ENCODE measurements at regions not wholly inside any gene's neighbourhood (a gene's known extent, or its start where the extent isn't known, plus 50 kb on each side); places are given as distances from the start of the nearest gene placed in this dataset.

GRCh38 chr1:168842306-168842705, 113.3 kb upstream of the DPT start:
- ATAC-seq = no peak
- Histone ChIP-seq H3K27ac (no peak overlapping the region), H3K9me3 (no peaks in the 10 kb centered on the region), H3K4me3 (no peak overlapping the region), H3K36me3 (ENCODE audit: insufficient read depth in 1 of 2, low read depth in 1 of 2) (no peaks in the 10 kb centered on the region), H3K27me3 (ENCODE audit: insufficient read depth in 3 of 3, low read length in 2 of 3) (no peaks in the 10 kb centered on the region), H3K4me1 (no peaks in the 10 kb centered on the region)
- intact Hi-C loops (cut with DNase I) = no loop called here
- 65 to 79% (median 70%) methylated on average over 1 of the region's 1 CpG for WGBS, 3 donors
- DNase-seq = no peak
- TF ChIP-seq CTCF (IDR thresholded peaks at IDR 0.05) = no peak

GRCh38 chr1:168842916-168843315, 113.9 kb upstream of the DPT start:
- intact Hi-C loops (cut with DNase I) = no loop called here

GRCh38 chr1:168843401-168843800, 114.4 kb upstream of the DPT start:
- no peak for TF ChIP-seq CTCF (IDR thresholded peaks at IDR 0.05)

More at GRCh38 chr1:168842916-168843315, 113.9 kb upstream of the DPT start:
- Histone ChIP-seq H3K27ac (no peak overlapping the region), H3K27me3 (ENCODE audit: insufficient read depth in 3 of 3, low read length in 2 of 3) (no peaks in the 10 kb centered on the region), H3K4me3 (no peak overlapping the region), H3K9me3 (no peaks in the 10 kb centered on the region), H3K4me1 (no peaks in the 10 kb centered on the region), H3K36me3 (ENCODE audit: insufficient read depth in 1 of 2, low read depth in 1 of 2) (no peaks in the 10 kb centered on the region)
- ATAC-seq (no peak), DNase-seq (no peak)
- 63 to 75% (median 65%) methylated on average over 2 of the region's 2 CpGs for WGBS, 3 donors
- TF ChIP-seq CTCF (IDR thresholded peaks at IDR 0.05) = no peak

GRCh38 chr1:168843950-168844349, 114.9 kb upstream of the DPT start:
- 88 to 95% (median 92%) methylated on average over 2 of the region's 2 CpGs for WGBS, 3 donors
- Histone ChIP-seq H3K27ac (no peak overlapping the region), H3K4me3 (no peak overlapping the region), H3K27me3 (ENCODE audit: insufficient read depth in 3 of 3, low read length in 2 of 3) (no peaks in the 10 kb centered on the region), H3K9me3 (no peaks in the 10 kb centered on the region), H3K4me1 (no peaks in the 10 kb centered on the region), H3K36me3 (ENCODE audit: insufficient read depth in 1 of 2, low read depth in 1 of 2) (no peaks in the 10 kb centered on the region)
- TF ChIP-seq CTCF (IDR thresholded peaks at IDR 0.05) = no peak
- no peak for ATAC-seq
- no peak for DNase-seq
- intact Hi-C loops (cut with DNase I) = no loop called here

More at GRCh38 chr1:168843401-168843800, 114.4 kb upstream of the DPT start:
- no peak for DNase-seq
- no peaks in the 10 kb centered on the region for H3K4me1 ChIP-seq
- no peak overlapping the region for H3K27ac ChIP-seq
- no peaks in the 10 kb centered on the region for H3K36me3 ChIP-seq (ENCODE audit: insufficient read depth in 1 of 2, low read depth in 1 of 2)
- intact Hi-C loops (cut with DNase I) = no loop called here
- WGBS, 3 donors = 76 to 80% (median 78%) methylated on average over 4 of the region's 4 CpGs
- ATAC-seq = no peak
- H3K4me3 ChIP-seq = no peak overlapping the region
- no peaks in the 10 kb centered on the region for H3K9me3 ChIP-seq
- H3K27me3 ChIP-seq (ENCODE audit: insufficient read depth in 3 of 3, low read length in 2 of 3) = no peaks in the 10 kb centered on the region

GRCh38 chr1:168845140-168845539, 116.1 kb upstream of the DPT start:
- H3K4me1 ChIP-seq = no peaks in the 10 kb centered on the region
- DNase-seq (no peak), ATAC-seq (no peak)
- TF ChIP-seq CTCF (IDR thresholded peaks at IDR 0.05) = no peak
- H3K27ac ChIP-seq = no peak overlapping the region
- intact Hi-C loops (cut with DNase I) = no loop called here
- H3K27me3 ChIP-seq (ENCODE audit: insufficient read depth in 3 of 3, low read length in 2 of 3) = no peaks in the 10 kb centered on the region
- H3K4me3 ChIP-seq = no peak overlapping the region
- H3K36me3 ChIP-seq (ENCODE audit: insufficient read depth in 1 of 2, low read depth in 1 of 2) = no peaks in the 10 kb centered on the region
- H3K9me3 ChIP-seq = no peaks in the 10 kb centered on the region
- 87 to 88% (median 87%) methylated on average over 2 of the region's 2 CpGs for WGBS, 3 donors
